Activated CD4-positive, alpha-beta T cell treated with anti-CD3 and anti-CD28 coated beads, Interleukin-2, amount 10 ng/mL, durations not matched to agents 24 days and 14 days (primary cell): ENCODE measurements at regions not wholly inside any gene's neighbourhood (a gene's known extent, or its start where the extent isn't known, plus 50 kb on each side); places are given as distances from the start of the nearest gene placed in this dataset.

Experiments used
- DNase-seq: peaks from one replicate; pipeline ENCODE4 v3.0.0; 2022
- H3K27ac Mint-ChIP-seq: one replicate; pipeline ENCODE4 v1.8.0; 2022; ENCODE audit warnings: mild to moderate bottlenecking, mixed read lengths
- H3K27me3 Mint-ChIP-seq: one replicate; pipeline ENCODE4 v1.8.0; 2022; ENCODE audit warnings: mixed read lengths
- H3K36me3 Mint-ChIP-seq: one replicate; pipeline ENCODE4 v1.8.0; 2022; ENCODE audit warnings: low read depth, mild to moderate bottlenecking, mixed read lengths
- H3K4me1 Mint-ChIP-seq: one replicate; pipeline ENCODE4 v1.8.0; 2021; ENCODE audit warnings: mixed read lengths
- H3K4me3 Mint-ChIP-seq: one replicate; pipeline ENCODE4 v1.8.0; 2022; ENCODE audit warnings: mild to moderate bottlenecking, moderate library complexity, mixed read lengths
- H3K9me3 Mint-ChIP-seq: one replicate; pipeline ENCODE4 v1.8.0; 2021; ENCODE audit warnings: mixed read lengths
- intact Hi-C: fragments of 100-400 bp; cut with micrococcal nuclease; formaldehyde crosslinking; loops from one replicate; pipeline ENCODE4 v1.15.1; 2023

DNA sequence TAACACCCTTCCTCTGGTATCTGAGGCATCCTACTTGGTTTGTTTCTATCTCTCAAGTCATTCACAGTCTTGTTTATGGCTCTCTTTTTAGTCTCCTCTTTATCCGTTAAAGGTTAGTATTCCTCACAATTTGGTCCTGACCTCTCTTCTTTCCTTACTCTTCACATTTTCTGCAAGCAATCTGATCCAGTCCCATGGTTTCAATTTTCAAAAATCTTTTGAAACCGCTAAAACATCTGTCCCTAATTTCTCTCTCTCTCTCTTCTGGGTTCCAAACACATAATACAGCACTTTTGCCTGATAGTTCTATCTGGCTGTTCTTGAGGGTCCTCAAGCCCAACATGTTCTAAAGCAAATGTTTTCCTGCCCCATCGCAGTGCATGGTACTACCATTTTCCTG lies 149.0 kb downstream of the SERPINI1 start:
- Mint-ChIP-seq H3K27me3 (peaks cover 9% of the 10 kb centered on the region), H3K36me3 (no peaks in the 10 kb centered on the region), H3K27ac (no peak overlapping the region), H3K4me1 (no peaks in the 10 kb centered on the region), H3K9me3 (no peaks in the 10 kb centered on the region), H3K4me3 (no peak overlapping the region)
- intact Hi-C loops = loop anchor here (5.0 kb wide), 2 partner anchors 47 to 147 kb away; partner anchors contain the start of gene SERPINI1
- DNase-seq = no peak

DNA sequence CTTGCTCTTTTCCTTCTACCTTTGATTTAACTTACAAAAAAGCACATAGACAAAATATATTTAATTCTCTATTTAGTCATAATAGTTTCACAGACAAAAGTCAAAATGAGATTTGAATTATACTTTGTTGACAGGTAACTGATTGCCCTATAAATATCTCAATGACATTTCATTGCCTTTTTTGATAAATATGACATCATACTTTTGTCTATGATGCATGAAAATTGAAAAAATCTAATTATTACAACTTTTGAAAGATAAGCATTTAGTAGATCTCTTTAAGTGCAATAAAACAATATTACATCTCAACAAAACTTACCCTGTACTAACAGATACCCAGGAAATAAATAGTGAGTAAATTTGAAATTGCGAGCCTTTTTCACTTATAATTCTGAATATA lies 147.9 kb downstream of the SERPINI1 start:
- no peak overlapping the region for H3K27ac Mint-ChIP-seq
- H3K4me1 Mint-ChIP-seq = no peaks in the 10 kb centered on the region
- DNase-seq = no peak
- H3K27me3 Mint-ChIP-seq = peaks cover 9% of the 10 kb centered on the region
- intact Hi-C loops = loop anchor here (5.0 kb wide), 2 partner anchors 46 to 146 kb away; partner anchors contain the start of gene SERPINI1
- no peaks in the 10 kb centered on the region for H3K9me3 Mint-ChIP-seq
- H3K4me3 Mint-ChIP-seq = no peak overlapping the region
- no peaks in the 10 kb centered on the region for H3K36me3 Mint-ChIP-seq

DNA sequence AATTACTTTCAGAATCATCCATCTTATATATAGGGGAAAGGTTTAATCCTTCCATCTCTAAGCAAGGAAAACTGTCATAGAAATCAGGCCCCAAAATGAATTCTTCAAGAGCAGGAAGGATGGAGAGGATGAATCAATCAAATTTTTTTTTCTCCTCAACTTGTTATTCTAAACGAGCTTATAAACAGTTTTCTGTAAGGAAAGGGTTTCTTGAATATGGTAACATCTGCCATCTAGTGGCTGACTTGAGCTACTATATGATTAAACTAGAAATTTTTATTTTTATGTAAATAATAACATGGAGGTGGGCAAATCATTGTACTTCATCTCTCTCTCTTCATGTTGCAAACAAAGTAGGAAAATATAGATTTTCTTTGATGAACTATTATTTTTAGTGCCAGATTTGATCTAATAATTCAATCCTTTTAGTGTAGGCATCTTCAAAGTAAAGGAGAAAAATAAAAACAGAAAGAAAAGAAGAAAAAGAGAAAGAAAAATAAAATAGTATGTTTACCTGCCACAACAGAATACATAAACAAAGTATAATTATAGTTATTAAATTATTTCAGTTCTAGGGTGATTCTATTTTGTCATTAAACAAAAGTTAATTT lies 146.6 kb downstream of the SERPINI1 start:
- intact Hi-C loops = loop anchor here (1.0 to 5.0 kb wide), 3 partner anchors 45 to 502 kb away; partner anchors contain the start of genes SERPINI1 and ZBBX
- peaks cover 9% of the 10 kb centered on the region for H3K27me3 Mint-ChIP-seq
- H3K4me1 Mint-ChIP-seq = no peaks in the 10 kb centered on the region
- no peak overlapping the region for H3K4me3 Mint-ChIP-seq
- no peak for DNase-seq
- H3K27ac Mint-ChIP-seq = no peak overlapping the region
- H3K36me3 Mint-ChIP-seq = no peaks in the 10 kb centered on the region
- H3K9me3 Mint-ChIP-seq = no peaks in the 10 kb centered on the region

DNA sequence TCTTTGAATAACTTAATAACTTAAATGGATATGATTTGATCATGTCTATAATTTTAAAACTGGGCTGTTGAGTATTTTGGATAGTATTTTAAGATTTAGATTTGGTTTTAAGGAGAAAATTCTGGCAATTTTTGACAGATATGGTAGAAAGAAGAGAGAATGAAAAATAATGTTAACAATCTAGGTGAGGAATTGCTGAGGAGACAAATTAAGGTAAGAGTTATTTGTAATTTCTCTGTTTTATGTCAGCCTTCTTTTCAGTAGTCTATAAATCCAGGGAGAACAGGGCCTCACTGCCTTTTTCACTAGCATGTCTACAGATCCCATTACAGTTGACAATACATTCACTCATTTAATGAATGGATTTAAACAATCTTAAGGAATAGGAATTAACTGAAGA lies 144.7 kb downstream of the SERPINI1 start:
- intact Hi-C loops = loop anchor here (5.0 kb wide), 2 partner anchors 43 to 143 kb away; partner anchors contain the start of gene SERPINI1
- H3K4me1 Mint-ChIP-seq = no peaks in the 10 kb centered on the region
- DNase-seq = no peak
- H3K9me3 Mint-ChIP-seq = no peaks in the 10 kb centered on the region
- no peak overlapping the region for H3K27ac Mint-ChIP-seq
- peaks cover 5% of the 10 kb centered on the region for H3K27me3 Mint-ChIP-seq
- H3K4me3 Mint-ChIP-seq = no peak overlapping the region
- H3K36me3 Mint-ChIP-seq = no peaks in the 10 kb centered on the region

DNA sequence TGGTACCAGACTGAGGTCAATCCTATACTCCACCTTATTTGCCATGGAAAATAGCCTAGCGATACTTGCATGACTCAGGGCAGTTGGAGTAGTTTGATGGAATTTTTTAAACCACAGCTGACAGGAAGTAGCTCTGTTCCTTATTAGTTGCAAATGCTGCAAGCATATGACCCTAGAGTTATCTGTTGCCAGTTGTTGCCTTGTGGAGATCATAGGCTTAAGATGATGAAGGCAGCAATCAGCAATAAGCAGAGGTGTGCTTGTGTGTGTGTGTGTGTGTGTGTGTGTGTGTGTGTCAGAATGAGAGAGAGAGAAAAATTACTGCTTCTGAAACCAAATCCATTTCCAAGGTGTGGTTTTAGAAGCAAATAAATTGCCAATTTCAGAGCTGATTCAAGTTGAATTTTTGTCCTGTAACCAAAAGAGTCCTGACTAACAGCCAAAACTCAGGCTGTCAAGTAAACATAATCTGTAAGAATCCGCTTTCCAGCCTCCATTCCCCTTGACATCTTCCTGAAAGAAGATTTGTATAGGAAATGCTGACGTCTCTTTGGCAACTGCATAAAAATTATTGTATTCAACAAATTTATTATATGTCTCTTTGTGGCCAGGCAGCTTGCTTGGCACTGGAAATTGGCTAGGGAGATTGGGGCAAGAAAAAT lies 141.2 kb downstream of the SERPINI1 start:
- intact Hi-C loops = no loop called here
- no peaks in the 10 kb centered on the region for H3K9me3 Mint-ChIP-seq
- DNase-seq = no peak
- peaks cover 5% of the 10 kb centered on the region for H3K27me3 Mint-ChIP-seq
- no peak overlapping the region for H3K4me3 Mint-ChIP-seq
- no peak overlapping the region for H3K27ac Mint-ChIP-seq
- no peaks in the 10 kb centered on the region for H3K36me3 Mint-ChIP-seq
- no peaks in the 10 kb centered on the region for H3K4me1 Mint-ChIP-seq
